ENCODE measurements at regions not wholly inside any gene's neighbourhood (a gene's known extent, or its start where the extent isn't known, plus 50 kb on each side); places are given as distances from the start of the nearest gene placed in this dataset.

- Histone ChIP-seq H3K9me3 (ENCODE audit: control insufficient read depth in 4 of 4, low read length in 3 of 4) (no peaks in the 10 kb centered on the region), H3K27me3 (ENCODE audit: control insufficient read depth in 4 of 4, insufficient read depth in 4 of 4, low read length in 3 of 4) (no peaks in the 10 kb centered on the region), H3K9ac (ENCODE audit: low read depth in 1 of 2, low read length in 2 of 2) (no peak overlapping the region), H3K4me1 (ENCODE audit: control insufficient read depth in 4 of 4, insufficient read depth in 4 of 4, low read length in 3 of 4) (no peaks in the 10 kb centered on the region), H3K36me3 (ENCODE audit: control insufficient read depth in 4 of 4, insufficient read depth in 3 of 4, low read depth in 1 of 4, low read length in 3 of 4) (no peaks in the 10 kb centered on the region), H3K4me3 (ENCODE audit: low read depth in 1 of 3, low read length in 3 of 3) (no peak overlapping the region), H3K27ac (ENCODE audit: low read depth in 1 of 2, low read length in 2 of 2) (no peak overlapping the region)
- TF ChIP-seq ZBTB33 (IDR thresholded peaks at IDR 0.05) (no peak), CTCF (IDR thresholded peaks at IDR 0.05; ENCODE audit: low read depth, low read length, missing input control) (no peak)
- DNase-seq (ENCODE audit: low spot score): no peak
- 94% methylated on average over 5 of the region's 5 CpGs for WGBS
These were observed 249.8 kb upstream of the PRDM1 start for GRCh38 chr6:105836379-105836778.

GRCh38 chr6:105835373-105835772, 250.8 kb upstream of the PRDM1 start:
- no peak overlapping the region for H3K27ac ChIP-seq (ENCODE audit: low read depth in 1 of 2, low read length in 2 of 2)
- H3K27me3 ChIP-seq (ENCODE audit: control insufficient read depth in 4 of 4, insufficient read depth in 4 of 4, low read length in 3 of 4): no peaks in the 10 kb centered on the region
- no peak overlapping the region for H3K4me3 ChIP-seq (ENCODE audit: low read depth in 1 of 3, low read length in 3 of 3)
- H3K9me3 ChIP-seq (ENCODE audit: control insufficient read depth in 4 of 4, low read length in 3 of 4): no peaks in the 10 kb centered on the region
- H3K4me1 ChIP-seq (ENCODE audit: control insufficient read depth in 4 of 4, insufficient read depth in 4 of 4, low read length in 3 of 4): no peaks in the 10 kb centered on the region
- WGBS: 71% methylated on average over 6 of the region's 6 CpGs
- H3K36me3 ChIP-seq (ENCODE audit: control insufficient read depth in 4 of 4, insufficient read depth in 3 of 4, low read depth in 1 of 4, low read length in 3 of 4): no peaks in the 10 kb centered on the region
- no peak for DNase-seq (ENCODE audit: low spot score)
- H3K9ac ChIP-seq (ENCODE audit: low read depth in 1 of 2, low read length in 2 of 2): no peak overlapping the region
- peak in 1 of 2 donors; percentile 62 for TF ChIP-seq RAD21 (IDR thresholded peaks at IDR 0.05)
- TF ChIP-seq RXRA (IDR thresholded peaks at IDR 0.05): no peak

GRCh38 chr6:105833959-105834947, 251.9 kb upstream of the PRDM1 start:
- no peak for DNase-seq (ENCODE audit: low spot score)
- Histone ChIP-seq H3K27me3 (ENCODE audit: control insufficient read depth in 4 of 4, insufficient read depth in 4 of 4, low read length in 3 of 4) (no peaks in the 10 kb centered on the region), H3K9ac (ENCODE audit: low read depth in 1 of 2, low read length in 2 of 2) (no peak overlapping the region), H3K27ac (ENCODE audit: low read depth in 1 of 2, low read length in 2 of 2) (no peak overlapping the region), H3K9me3 (ENCODE audit: control insufficient read depth in 4 of 4, low read length in 3 of 4) (no peaks in the 10 kb centered on the region), H3K36me3 (ENCODE audit: control insufficient read depth in 4 of 4, insufficient read depth in 3 of 4, low read depth in 1 of 4, low read length in 3 of 4) (no peaks in the 10 kb centered on the region), H3K4me3 (ENCODE audit: low read depth in 1 of 3, low read length in 3 of 3) (no peak overlapping the region), H3K4me1 (ENCODE audit: control insufficient read depth in 4 of 4, insufficient read depth in 4 of 4, low read length in 3 of 4) (no peaks in the 10 kb centered on the region)
- 82% methylated on average over 7 of the region's 7 CpGs for WGBS
- no peak for TF ChIP-seq REST (IDR thresholded peaks at IDR 0.05)
- no peak for TF ChIP-seq SP1 (IDR thresholded peaks at IDR 0.05)
- no peak for TF ChIP-seq CTCF (IDR thresholded peaks at IDR 0.05; ENCODE audit: low read depth, low read length, missing input control)
- TF ChIP-seq RAD21 (IDR thresholded peaks at IDR 0.05): no peak
- no peak for TF ChIP-seq JUND (IDR thresholded peaks at IDR 0.05)
- no peak for TF ChIP-seq TAF1 (conservative IDR thresholded peaks at IDR 0.05)
- no peak for TF ChIP-seq HNF4G (IDR thresholded peaks at IDR 0.05)
- no peak for TF ChIP-seq MAX (IDR thresholded peaks at IDR 0.05)
- TF ChIP-seq ZBTB33 (IDR thresholded peaks at IDR 0.05): no peak
- no peak for TF ChIP-seq ATF3 (IDR thresholded peaks at IDR 0.05)
- no peak for TF ChIP-seq FOXA1 (IDR thresholded peaks at IDR 0.05)
